ENCODE measurements at regions not wholly inside any gene's neighbourhood (a gene's known extent, or its start where the extent isn't known, plus 50 kb on each side); places are given as distances from the start of the nearest gene placed in this dataset.
"Not testable (repeated sequence)": the region's sequence is repeated elsewhere in the genome, so short reads cannot be mapped to it uniquely, and the experiment has no call there.

GRCh38 chr2:142767847-142768246, 109.6 kb upstream of the KYNU start:
- DNase-seq (ENCODE audit: insufficient read length, low spot score) (no peak), FAIRE-seq (no peak)

- DNase-seq (ENCODE audit: insufficient read length, low spot score) = no peak
- no peak for FAIRE-seq
Measured at GRCh38 chr2:142758973-142759372, 118.5 kb upstream of the KYNU start.

GRCh38 chr2:142757111-142757510, 120.4 kb upstream of the KYNU start:
- no peak for DNase-seq (ENCODE audit: insufficient read length, low spot score)
- FAIRE-seq = no peak

GRCh38 chr2:142756430-142756829, 121.0 kb upstream of the KYNU start:
- no peak for DNase-seq (ENCODE audit: insufficient read length, low spot score)
- no peak for FAIRE-seq

GRCh38 chr2:142755191-142755590, 122.3 kb upstream of the KYNU start:
- no peak for DNase-seq (ENCODE audit: insufficient read length, low spot score)
- FAIRE-seq = no peak

GRCh38 chr2:142754182-142754581, 123.3 kb upstream of the KYNU start:
- no peak for FAIRE-seq
- DNase-seq (ENCODE audit: insufficient read length, low spot score) = no peak

- FAIRE-seq (no peak), DNase-seq (ENCODE audit: insufficient read length, low spot score) (no peak)
Measured at GRCh38 chr2:142750858-142751257, 126.6 kb upstream of the KYNU start.

GRCh38 chr2:142748559-142749099, 128.8 kb upstream of the KYNU start:
- DNase-seq (ENCODE audit: insufficient read length, low spot score) (no peak), FAIRE-seq (no peak)

- FAIRE-seq (no peak), DNase-seq (ENCODE audit: insufficient read length, low spot score) (no peak)
Measured at GRCh38 chr2:142745691-142746090, 131.8 kb upstream of the KYNU start.

- FAIRE-seq (no peak), DNase-seq (ENCODE audit: insufficient read length, low spot score) (no peak)
Measured at GRCh38 chr2:142742371-142743214, 134.9 kb upstream of the KYNU start.

- DNase-seq (ENCODE audit: insufficient read length, low spot score) (no peak), FAIRE-seq (no peak)
Measured at GRCh38 chr2:142741764-142742269, 135.6 kb upstream of the KYNU start.

GRCh38 chr2:142734770-142735169, 142.7 kb upstream of the KYNU start:
- DNase-seq (ENCODE audit: insufficient read length, low spot score) (no peak), FAIRE-seq (peak; percentile 4)

GRCh38 chr2:142734231-142734630, 143.2 kb upstream of the KYNU start:
- DNase-seq (ENCODE audit: insufficient read length, low spot score) (no peak), FAIRE-seq (no peak)

- not testable (repeated sequence) for FAIRE-seq
Measured at GRCh38 chr2:142729814-142730213, 147.7 kb upstream of the KYNU start.

GRCh38 chr2:142727821-142728478, 149.5 kb upstream of the KYNU start:
- not testable (repeated sequence) for FAIRE-seq; DNase-seq (ENCODE audit: insufficient read length, low spot score)

More at GRCh38 chr2:142729814-142730213, 147.7 kb upstream of the KYNU start:
- DNase-seq (ENCODE audit: insufficient read length, low spot score) = not testable (repeated sequence)

- FAIRE-seq (no peak), DNase-seq (ENCODE audit: insufficient read length, low spot score) (no peak)
Measured at GRCh38 chr2:142725386-142725785, 152.1 kb upstream of the KYNU start.

GRCh38 chr2:142724713-142725349, 152.6 kb upstream of the KYNU start:
- no peak for FAIRE-seq
- no peak for DNase-seq (ENCODE audit: insufficient read length, low spot score)

- FAIRE-seq (peak; percentile 11), DNase-seq (ENCODE audit: insufficient read length, low spot score) (no peak)
Measured at GRCh38 chr2:142724186-142724585, 153.3 kb upstream of the KYNU start.

GRCh38 chr2:142723236-142723635, 154.2 kb upstream of the KYNU start:
- FAIRE-seq = no peak
- no peak for DNase-seq (ENCODE audit: insufficient read length, low spot score)

GRCh38 chr2:142722569-142722968, 154.9 kb upstream of the KYNU start:
- FAIRE-seq (no peak), DNase-seq (ENCODE audit: insufficient read length, low spot score) (no peak)

- no peak for DNase-seq (ENCODE audit: insufficient read length, low spot score)
- FAIRE-seq = no peak
Measured at GRCh38 chr2:142722086-142722485, 155.4 kb upstream of the KYNU start.

Data from GM19239 (cell line).